ENCODE measurements at regions not wholly inside any gene's neighbourhood (a gene's known extent, or its start where the extent isn't known, plus 50 kb on each side); places are given as distances from the start of the nearest gene placed in this dataset.

- TF ChIP-seq ZSCAN18 (CRISPR knock-in tag; IDR thresholded peaks at IDR 0.05) (no peak), NFYB (CRISPR knock-in tag; conservative IDR thresholded peaks at IDR 0.05; ENCODE audit: low read depth) (no peak), NR1H2 (CRISPR knock-in tag; IDR thresholded peaks at IDR 0.05) (no peak), CREB1 (CRISPR knock-in tag; IDR thresholded peaks at IDR 0.05) (no peak), STAT6 (CRISPR knock-in tag; conservative IDR thresholded peaks at IDR 0.05; ENCODE audit: low read depth) (no peak)
- TF ChIP-seq, protein P1, sequence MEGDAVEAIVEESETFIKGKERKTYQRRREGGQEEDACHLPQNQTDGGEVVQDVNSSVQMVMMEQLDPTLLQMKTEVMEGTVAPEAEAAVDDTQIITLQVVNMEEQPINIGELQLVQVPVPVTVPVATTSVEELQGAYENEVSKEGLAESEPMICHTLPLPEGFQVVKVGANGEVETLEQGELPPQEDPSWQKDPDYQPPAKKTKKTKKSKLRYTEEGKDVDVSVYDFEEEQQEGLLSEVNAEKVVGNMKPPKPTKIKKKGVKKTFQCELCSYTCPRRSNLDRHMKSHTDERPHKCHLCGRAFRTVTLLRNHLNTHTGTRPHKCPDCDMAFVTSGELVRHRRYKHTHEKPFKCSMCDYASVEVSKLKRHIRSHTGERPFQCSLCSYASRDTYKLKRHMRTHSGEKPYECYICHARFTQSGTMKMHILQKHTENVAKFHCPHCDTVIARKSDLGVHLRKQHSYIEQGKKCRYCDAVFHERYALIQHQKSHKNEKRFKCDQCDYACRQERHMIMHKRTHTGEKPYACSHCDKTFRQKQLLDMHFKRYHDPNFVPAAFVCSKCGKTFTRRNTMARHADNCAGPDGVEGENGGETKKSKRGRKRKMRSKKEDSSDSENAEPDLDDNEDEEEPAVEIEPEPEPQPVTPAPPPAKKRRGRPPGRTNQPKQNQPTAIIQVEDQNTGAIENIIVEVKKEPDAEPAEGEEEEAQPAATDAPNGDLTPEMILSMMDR (IDR thresholded peaks at IDR 0.05) = no peak
- TF ChIP-seq, protein P2, sequence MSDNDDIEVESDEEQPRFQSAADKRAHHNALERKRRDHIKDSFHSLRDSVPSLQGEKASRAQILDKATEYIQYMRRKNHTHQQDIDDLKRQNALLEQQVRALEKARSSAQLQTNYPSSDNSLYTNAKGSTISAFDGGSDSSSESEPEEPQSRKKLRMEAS (CRISPR knock-in tag; IDR thresholded peaks at IDR 0.05) = no peak
- TF ChIP-seq, protein P3, sequence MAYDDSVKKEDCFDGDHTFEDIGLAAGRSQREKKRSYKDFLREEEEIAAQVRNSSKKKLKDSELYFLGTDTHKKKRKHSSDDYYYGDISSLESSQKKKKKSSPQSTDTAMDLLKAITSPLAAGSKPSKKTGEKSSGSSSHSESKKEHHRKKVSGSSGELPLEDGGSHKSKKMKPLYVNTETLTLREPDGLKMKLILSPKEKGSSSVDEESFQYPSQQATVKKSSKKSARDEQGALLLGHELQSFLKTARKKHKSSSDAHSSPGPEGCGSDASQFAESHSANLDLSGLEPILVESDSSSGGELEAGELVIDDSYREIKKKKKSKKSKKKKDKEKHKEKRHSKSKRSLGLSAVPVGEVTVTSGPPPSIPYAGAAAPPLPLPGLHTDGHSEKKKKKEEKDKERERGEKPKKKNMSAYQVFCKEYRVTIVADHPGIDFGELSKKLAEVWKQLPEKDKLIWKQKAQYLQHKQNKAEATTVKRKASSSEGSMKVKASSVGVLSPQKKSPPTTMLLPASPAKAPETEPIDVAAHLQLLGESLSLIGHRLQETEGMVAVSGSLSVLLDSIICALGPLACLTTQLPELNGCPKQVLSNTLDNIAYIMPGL (CRISPR knock-in tag; IDR thresholded peaks at IDR 0.05) = no peak
- TF ChIP-seq, protein P4, sequence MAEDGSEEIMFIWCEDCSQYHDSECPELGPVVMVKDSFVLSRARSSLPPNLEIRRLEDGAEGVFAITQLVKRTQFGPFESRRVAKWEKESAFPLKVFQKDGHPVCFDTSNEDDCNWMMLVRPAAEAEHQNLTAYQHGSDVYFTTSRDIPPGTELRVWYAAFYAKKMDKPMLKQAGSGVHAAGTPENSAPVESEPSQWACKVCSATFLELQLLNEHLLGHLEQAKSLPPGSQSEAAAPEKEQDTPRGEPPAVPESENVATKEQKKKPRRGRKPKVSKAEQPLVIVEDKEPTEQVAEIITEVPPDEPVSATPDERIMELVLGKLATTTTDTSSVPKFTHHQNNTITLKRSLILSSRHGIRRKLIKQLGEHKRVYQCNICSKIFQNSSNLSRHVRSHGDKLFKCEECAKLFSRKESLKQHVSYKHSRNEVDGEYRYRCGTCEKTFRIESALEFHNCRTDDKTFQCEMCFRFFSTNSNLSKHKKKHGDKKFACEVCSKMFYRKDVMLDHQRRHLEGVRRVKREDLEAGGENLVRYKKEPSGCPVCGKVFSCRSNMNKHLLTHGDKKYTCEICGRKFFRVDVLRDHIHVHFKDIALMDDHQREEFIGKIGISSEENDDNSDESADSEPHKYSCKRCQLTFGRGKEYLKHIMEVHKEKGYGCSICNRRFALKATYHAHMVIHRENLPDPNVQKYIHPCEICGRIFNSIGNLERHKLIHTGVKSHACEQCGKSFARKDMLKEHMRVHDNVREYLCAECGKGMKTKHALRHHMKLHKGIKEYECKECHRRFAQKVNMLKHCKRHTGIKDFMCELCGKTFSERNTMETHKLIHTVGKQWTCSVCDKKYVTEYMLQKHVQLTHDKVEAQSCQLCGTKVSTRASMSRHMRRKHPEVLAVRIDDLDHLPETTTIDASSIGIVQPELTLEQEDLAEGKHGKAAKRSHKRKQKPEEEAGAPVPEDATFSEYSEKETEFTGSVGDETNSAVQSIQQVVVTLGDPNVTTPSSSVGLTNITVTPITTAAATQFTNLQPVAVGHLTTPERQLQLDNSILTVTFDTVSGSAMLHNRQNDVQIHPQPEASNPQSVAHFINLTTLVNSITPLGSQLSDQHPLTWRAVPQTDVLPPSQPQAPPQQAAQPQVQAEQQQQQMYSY (CRISPR knock-in tag; IDR thresholded peaks at IDR 0.05) = no peak
- TF ChIP-seq, protein P5, sequence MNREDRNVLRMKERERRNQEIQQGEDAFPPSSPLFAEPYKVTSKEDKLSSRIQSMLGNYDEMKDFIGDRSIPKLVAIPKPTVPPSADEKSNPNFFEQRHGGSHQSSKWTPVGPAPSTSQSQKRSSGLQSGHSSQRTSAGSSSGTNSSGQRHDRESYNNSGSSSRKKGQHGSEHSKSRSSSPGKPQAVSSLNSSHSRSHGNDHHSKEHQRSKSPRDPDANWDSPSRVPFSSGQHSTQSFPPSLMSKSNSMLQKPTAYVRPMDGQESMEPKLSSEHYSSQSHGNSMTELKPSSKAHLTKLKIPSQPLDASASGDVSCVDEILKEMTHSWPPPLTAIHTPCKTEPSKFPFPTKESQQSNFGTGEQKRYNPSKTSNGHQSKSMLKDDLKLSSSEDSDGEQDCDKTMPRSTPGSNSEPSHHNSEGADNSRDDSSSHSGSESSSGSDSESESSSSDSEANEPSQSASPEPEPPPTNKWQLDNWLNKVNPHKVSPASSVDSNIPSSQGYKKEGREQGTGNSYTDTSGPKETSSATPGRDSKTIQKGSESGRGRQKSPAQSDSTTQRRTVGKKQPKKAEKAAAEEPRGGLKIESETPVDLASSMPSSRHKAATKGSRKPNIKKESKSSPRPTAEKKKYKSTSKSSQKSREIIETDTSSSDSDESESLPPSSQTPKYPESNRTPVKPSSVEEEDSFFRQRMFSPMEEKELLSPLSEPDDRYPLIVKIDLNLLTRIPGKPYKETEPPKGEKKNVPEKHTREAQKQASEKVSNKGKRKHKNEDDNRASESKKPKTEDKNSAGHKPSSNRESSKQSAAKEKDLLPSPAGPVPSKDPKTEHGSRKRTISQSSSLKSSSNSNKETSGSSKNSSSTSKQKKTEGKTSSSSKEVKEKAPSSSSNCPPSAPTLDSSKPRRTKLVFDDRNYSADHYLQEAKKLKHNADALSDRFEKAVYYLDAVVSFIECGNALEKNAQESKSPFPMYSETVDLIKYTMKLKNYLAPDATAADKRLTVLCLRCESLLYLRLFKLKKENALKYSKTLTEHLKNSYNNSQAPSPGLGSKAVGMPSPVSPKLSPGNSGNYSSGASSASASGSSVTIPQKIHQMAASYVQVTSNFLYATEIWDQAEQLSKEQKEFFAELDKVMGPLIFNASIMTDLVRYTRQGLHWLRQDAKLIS (CRISPR knock-in tag; IDR thresholded peaks at IDR 0.05; ENCODE audit: borderline replicate concordance) = no peak
These were observed 153.5 kb downstream of the SLC28A3 start for GRCh38 chr9:84187090-84187489.
